Panc1 (cell line): ENCODE measurements at regions not wholly inside any gene's neighbourhood (a gene's known extent, or its start where the extent isn't known, plus 50 kb on each side); places are given as distances from the start of the nearest gene placed in this dataset.

Experiments
- POLR2AphosphoS5 ChIP-seq: IDR thresholded peaks from 2 replicates; pipeline ENCODE4 v1.6.1; 2012; ENCODE audit warnings: mild to moderate bottlenecking, low read depth, low read length, moderate library complexity
- SIN3A ChIP-seq: IDR thresholded peaks from 2 replicates; pipeline ENCODE4 v1.6.1; 2012; ENCODE audit warnings: low read depth, mild to moderate bottlenecking, low read length, moderate library complexity, borderline replicate concordance; ENCODE audit not compliant: insufficient read depth
- TF ChIP-seq, protein P1 (sequence below): fragments of 450-650 bp; IDR thresholded peaks from 2 replicates; pipeline ENCODE4 v1.5.1; 2017; ENCODE audit warnings: mild to moderate bottlenecking
- TF ChIP-seq, protein P2 (sequence below), 2 experiments: IDR thresholded peaks; 2 replicates each; pipeline ENCODE4 v1.6.1; 2011 to 2012; ENCODE audit warnings: low read depth in 2 of 2, control low read depth in 1 of 2, low read length in 1 of 2, mild to moderate bottlenecking in 1 of 2, moderate library complexity in 1 of 2; ENCODE audit not compliant: insufficient read depth in 1 of 2

DNA sequence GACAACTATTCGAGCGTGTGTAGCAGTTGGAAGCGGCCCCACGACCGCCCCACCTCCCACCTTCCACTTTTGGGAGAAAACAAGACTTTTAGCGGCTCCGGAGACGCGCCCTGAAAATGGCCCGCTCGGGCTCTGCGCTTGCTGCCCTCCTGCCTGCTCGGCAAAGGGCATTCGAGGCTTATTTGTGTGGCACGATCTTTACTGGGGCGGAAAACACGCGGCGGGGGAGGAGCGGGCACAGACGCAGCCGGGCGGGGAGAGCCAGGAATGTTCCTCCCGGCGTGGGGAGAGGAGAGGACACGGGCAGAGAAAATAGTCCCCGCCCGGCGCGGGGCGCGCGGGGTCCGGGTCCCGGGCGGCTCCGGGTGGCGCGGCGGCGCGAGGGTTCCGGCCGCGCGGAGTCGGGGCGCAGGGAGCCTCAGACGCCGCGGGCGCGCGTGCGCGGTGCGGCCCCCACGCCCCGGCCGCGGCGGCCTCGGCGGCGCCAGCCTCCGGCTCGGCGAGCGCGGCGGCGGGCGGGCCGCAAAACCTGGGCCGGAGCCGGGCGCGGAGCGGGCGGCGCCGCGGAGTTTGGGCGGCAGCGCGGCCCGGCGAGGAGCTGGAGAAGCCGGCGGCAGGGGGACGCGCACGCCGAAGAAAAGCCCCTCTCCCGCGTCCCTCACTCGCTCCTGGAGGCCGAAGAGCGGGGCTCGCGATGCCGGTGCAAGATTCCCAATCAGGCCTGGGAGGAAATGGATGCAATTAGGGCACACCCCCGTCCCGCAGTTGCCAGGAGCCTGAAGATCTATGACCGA is 90.0 kb upstream of the ARID1B start:
- TF ChIP-seq, protein P1, sequence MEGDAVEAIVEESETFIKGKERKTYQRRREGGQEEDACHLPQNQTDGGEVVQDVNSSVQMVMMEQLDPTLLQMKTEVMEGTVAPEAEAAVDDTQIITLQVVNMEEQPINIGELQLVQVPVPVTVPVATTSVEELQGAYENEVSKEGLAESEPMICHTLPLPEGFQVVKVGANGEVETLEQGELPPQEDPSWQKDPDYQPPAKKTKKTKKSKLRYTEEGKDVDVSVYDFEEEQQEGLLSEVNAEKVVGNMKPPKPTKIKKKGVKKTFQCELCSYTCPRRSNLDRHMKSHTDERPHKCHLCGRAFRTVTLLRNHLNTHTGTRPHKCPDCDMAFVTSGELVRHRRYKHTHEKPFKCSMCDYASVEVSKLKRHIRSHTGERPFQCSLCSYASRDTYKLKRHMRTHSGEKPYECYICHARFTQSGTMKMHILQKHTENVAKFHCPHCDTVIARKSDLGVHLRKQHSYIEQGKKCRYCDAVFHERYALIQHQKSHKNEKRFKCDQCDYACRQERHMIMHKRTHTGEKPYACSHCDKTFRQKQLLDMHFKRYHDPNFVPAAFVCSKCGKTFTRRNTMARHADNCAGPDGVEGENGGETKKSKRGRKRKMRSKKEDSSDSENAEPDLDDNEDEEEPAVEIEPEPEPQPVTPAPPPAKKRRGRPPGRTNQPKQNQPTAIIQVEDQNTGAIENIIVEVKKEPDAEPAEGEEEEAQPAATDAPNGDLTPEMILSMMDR: no peak
- peak; percentile 80 for TF ChIP-seq POLR2AphosphoS5
- TF ChIP-seq, protein P2, sequence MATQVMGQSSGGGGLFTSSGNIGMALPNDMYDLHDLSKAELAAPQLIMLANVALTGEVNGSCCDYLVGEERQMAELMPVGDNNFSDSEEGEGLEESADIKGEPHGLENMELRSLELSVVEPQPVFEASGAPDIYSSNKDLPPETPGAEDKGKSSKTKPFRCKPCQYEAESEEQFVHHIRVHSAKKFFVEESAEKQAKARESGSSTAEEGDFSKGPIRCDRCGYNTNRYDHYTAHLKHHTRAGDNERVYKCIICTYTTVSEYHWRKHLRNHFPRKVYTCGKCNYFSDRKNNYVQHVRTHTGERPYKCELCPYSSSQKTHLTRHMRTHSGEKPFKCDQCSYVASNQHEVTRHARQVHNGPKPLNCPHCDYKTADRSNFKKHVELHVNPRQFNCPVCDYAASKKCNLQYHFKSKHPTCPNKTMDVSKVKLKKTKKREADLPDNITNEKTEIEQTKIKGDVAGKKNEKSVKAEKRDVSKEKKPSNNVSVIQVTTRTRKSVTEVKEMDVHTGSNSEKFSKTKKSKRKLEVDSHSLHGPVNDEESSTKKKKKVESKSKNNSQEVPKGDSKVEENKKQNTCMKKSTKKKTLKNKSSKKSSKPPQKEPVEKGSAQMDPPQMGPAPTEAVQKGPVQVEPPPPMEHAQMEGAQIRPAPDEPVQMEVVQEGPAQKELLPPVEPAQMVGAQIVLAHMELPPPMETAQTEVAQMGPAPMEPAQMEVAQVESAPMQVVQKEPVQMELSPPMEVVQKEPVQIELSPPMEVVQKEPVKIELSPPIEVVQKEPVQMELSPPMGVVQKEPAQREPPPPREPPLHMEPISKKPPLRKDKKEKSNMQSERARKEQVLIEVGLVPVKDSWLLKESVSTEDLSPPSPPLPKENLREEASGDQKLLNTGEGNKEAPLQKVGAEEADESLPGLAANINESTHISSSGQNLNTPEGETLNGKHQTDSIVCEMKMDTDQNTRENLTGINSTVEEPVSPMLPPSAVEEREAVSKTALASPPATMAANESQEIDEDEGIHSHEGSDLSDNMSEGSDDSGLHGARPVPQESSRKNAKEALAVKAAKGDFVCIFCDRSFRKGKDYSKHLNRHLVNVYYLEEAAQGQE (IDR thresholded peaks at IDR 0.05; ENCODE audit: insufficient read depth in 1 of 2, low read depth in 2 of 2, low read length in 1 of 2): no peak
- peak; percentile 76; the same call in 1 of the 2 replicates for TF ChIP-seq SIN3A
